ENCODE measurements at regions not wholly inside any gene's neighbourhood (a gene's known extent, or its start where the extent isn't known, plus 50 kb on each side); places are given as distances from the start of the nearest gene placed in this dataset.

- TF ChIP-seq EZH2 (IDR thresholded peaks at IDR 0.05; ENCODE audit: borderline replicate concordance) (no peak), CTCF (IDR thresholded peaks at IDR 0.05; ENCODE audit: poor library complexity) (no peak), EZH2phosphoT487 (IDR thresholded peaks at IDR 0.05; ENCODE audit: low read depth, severe bottlenecking, unreplicated experiment) (no peak)
Measured at GRCh38 chr3:186427627-186428281, 65.7 kb upstream of the DGKG start.

Measured in hepatocyte (in vitro differentiated cells).